GM23338 (cell line): ENCODE measurements at regions not wholly inside any gene's neighbourhood (a gene's known extent, or its start where the extent isn't known, plus 50 kb on each side); places are given as distances from the start of the nearest gene placed in this dataset.

Source experiments
- ATAC-seq: fragments of 200-7000 bp; cut with Tn5 transposase; 3 replicates; pipeline ENCODE4 v1.9.1; 2020
- DNase-seq: peaks from one replicate; pipeline ENCODE4 v3.0.0-alpha.2; 2015; ENCODE audit warnings: low spot score
- H2AFZ ChIP-seq: fragments of 200-600 bp; sonication (generic); 2 replicates; pipeline ENCODE4 v1.8.0; 2016; ENCODE audit warnings: antibody characterized with exemption, mild to moderate bottlenecking, moderate library complexity
- H3F3A ChIP-seq: fragments of 200-600 bp; sonication (generic); replicated peaks from 2 replicates; pipeline ENCODE4 v1.8.0; 2017; ENCODE audit warnings: antibody characterized with exemption, mixed run types, low read depth
- H3K27ac ChIP-seq: fragments of 200-600 bp; sonication (generic); 2 replicates; pipeline ENCODE4 v1.6.1; 2016; ENCODE audit warnings: low read depth
- H3K27me3 ChIP-seq: fragments of 200-600 bp; sonication (generic); 2 replicates; pipeline ENCODE4 v1.8.0; 2016; ENCODE audit warnings: mild to moderate bottlenecking, mixed run types, moderate library complexity; ENCODE audit not compliant: insufficient read depth
- H3K36me3 ChIP-seq: fragments of 200-600 bp; sonication (generic); 2 replicates; pipeline ENCODE4 v1.8.0; 2016; ENCODE audit warnings: mild to moderate bottlenecking; ENCODE audit not compliant: insufficient read depth
- H3K4me1 ChIP-seq: fragments of 200-600 bp; sonication (generic); 2 replicates; pipeline ENCODE4 v1.8.0; 2016; ENCODE audit warnings: mild to moderate bottlenecking, moderate library complexity; ENCODE audit not compliant: insufficient read depth
- H3K4me2 ChIP-seq: fragments of 200-600 bp; sonication (generic); 2 replicates; pipeline ENCODE4 v1.7.1; 2017; ENCODE audit warnings: mixed run types
- H3K4me3 ChIP-seq: fragments of 200-600 bp; sonication (generic); 2 replicates; pipeline ENCODE4 v1.6.1; 2016; ENCODE audit warnings: mixed run types
- H3K79me2 ChIP-seq: fragments of 200-600 bp; sonication (generic); replicated peaks from 2 replicates; pipeline ENCODE4 v1.8.0; 2017; ENCODE audit warnings: mild to moderate bottlenecking; ENCODE audit not compliant: insufficient read depth
- H3K9me2 ChIP-seq: fragments of 200-600 bp; sonication (generic); 2 replicates; pipeline ENCODE4 v1.8.0; 2017; ENCODE audit not compliant: insufficient read depth
- H4K20me1 ChIP-seq: fragments of 200-600 bp; sonication (generic); replicated peaks from 2 replicates; pipeline ENCODE4 v1.8.0; 2017; ENCODE audit warnings: mild to moderate bottlenecking; ENCODE audit not compliant: insufficient read depth
- H3K27ac Mint-ChIP-seq: 2 replicates; pipeline ENCODE4 v1.8.0; 2020; ENCODE audit warnings: inconsistent platforms, mild to moderate bottlenecking, moderate library complexity, mixed read lengths
- H3K27me3 Mint-ChIP-seq: 3 replicates; pipeline ENCODE4 v1.8.0; 2022; ENCODE audit warnings: low read depth, mild to moderate bottlenecking, moderate library complexity, mixed read lengths, inconsistent platforms; ENCODE audit not compliant: insufficient read depth, poor library complexity
- H3K36me3 Mint-ChIP-seq: 3 replicates; pipeline ENCODE4 v1.8.0; 2021; ENCODE audit warnings: low read depth, mild to moderate bottlenecking, inconsistent platforms, moderate library complexity, mixed read lengths
- H3K4me1 Mint-ChIP-seq: 3 replicates; pipeline ENCODE4 v1.8.0; 2020; ENCODE audit warnings: mild to moderate bottlenecking, inconsistent platforms, mixed read lengths
- H3K4me3 Mint-ChIP-seq: 3 replicates; pipeline ENCODE4 v1.8.0; 2021; ENCODE audit warnings: moderate library complexity, mild to moderate bottlenecking, inconsistent platforms, mixed read lengths
- H3K9me3 Mint-ChIP-seq: 3 replicates; pipeline ENCODE4 v1.8.0; 2020; ENCODE audit warnings: moderate library complexity, mild to moderate bottlenecking, inconsistent platforms, mixed read lengths
- CREB1 ChIP-seq: fragments of 250-450 bp; sonication (Bioruptor Pico); IDR thresholded peaks from 2 replicates; pipeline ENCODE4 v1.5.0; 2020; ENCODE audit warnings: low read depth, mild to moderate bottlenecking, moderate library complexity
- CTCF ChIP-seq, 2 experiments: fragments of 200-600 bp in 1 of 2; sonication (generic) in 1 of 2; conservative IDR thresholded peaks; 2 replicates each; pipeline versions ENCODE4 v1.5.1 to v1.6.1; 2016 to 2017; ENCODE audit warnings: antibody characterized with exemption in 2 of 2, low read depth in 2 of 2, mild to moderate bottlenecking in 2 of 2, moderate library complexity in 1 of 2
- ETS1 ChIP-seq: IDR thresholded peaks from 2 replicates; pipeline ENCODE4 v1.6.1; 2016; ENCODE audit warnings: antibody characterized with exemption
- EZH2 ChIP-seq: fragments of 200-600 bp; sonication (generic); IDR thresholded peaks from one replicate; pipeline ENCODE4 v1.8.0; 2017; ENCODE audit warnings: antibody characterized with exemption, mild to moderate bottlenecking, low read depth; ENCODE audit not compliant: unreplicated experiment
- EZH2phosphoT487 ChIP-seq: fragments of 200-600 bp; sonication (generic); IDR thresholded peaks from one replicate; pipeline ENCODE4 v1.8.1; 2018; ENCODE audit warnings: antibody characterized with exemption; ENCODE audit not compliant: unreplicated experiment
- JUNB ChIP-seq: IDR thresholded peaks from one replicate; pipeline ENCODE4 v1.6.1; 2016; ENCODE audit warnings: antibody characterized with exemption; ENCODE audit not compliant: unreplicated experiment
- POLR2AphosphoS5 ChIP-seq: IDR thresholded peaks from 2 replicates; pipeline ENCODE4 v1.6.1; 2016; ENCODE audit warnings: antibody characterized with exemption, low read depth
- REST ChIP-seq: IDR thresholded peaks from one replicate; pipeline ENCODE4 v1.6.1; 2018; ENCODE audit warnings: antibody characterized with exemption; ENCODE audit not compliant: unreplicated experiment
- STAT1 ChIP-seq: IDR thresholded peaks from one replicate; pipeline ENCODE4 v1.6.1; 2016; ENCODE audit warnings: antibody characterized with exemption; ENCODE audit not compliant: unreplicated experiment
- ZNF114 ChIP-seq: fragments of 250-450 bp; sonication (Bioruptor Pico); IDR thresholded peaks from 2 replicates; pipeline ENCODE4 v1.5.0; 2020; ENCODE audit warnings: mild to moderate bottlenecking, moderate library complexity
- ZNF331 ChIP-seq: fragments of 250-450 bp; sonication (Bioruptor Pico); IDR thresholded peaks from 2 replicates; pipeline ENCODE4 v1.5.0; 2020; ENCODE audit warnings: low read depth, mild to moderate bottlenecking, moderate library complexity

- H3K27ac ChIP-seq, result no peak overlapping the region
- peaks cover 19% of the 10 kb centered on the region; the same call in 1 of the 2 replicates for H3K9me2 ChIP-seq
- Mint-ChIP-seq H3K36me3 (no peaks in the 10 kb centered on the region), H3K4me1 (no peaks in the 10 kb centered on the region), H3K27me3 (no peaks in the 10 kb centered on the region), H3K4me3 (no peak overlapping the region), H3K9me3 (no peaks in the 10 kb centered on the region), H3K27ac (no peak overlapping the region)
- DNase-seq (no peak), ATAC-seq (no peak)
- H3K36me3 ChIP-seq, result no peaks in the 10 kb centered on the region
- no peak overlapping the region for H2AFZ ChIP-seq
- H3K27me3 ChIP-seq, result no peaks in the 10 kb centered on the region
- H3K4me1 ChIP-seq, result no peaks in the 10 kb centered on the region
- H3K4me2 ChIP-seq, result no peak overlapping the region
- no peak overlapping the region for H3K4me3 ChIP-seq
- TF ChIP-seq REST (no peak), ZNF331 (CRISPR knock-in tag) (no peak), CTCF (conservative IDR thresholded peaks at IDR 0.05; ENCODE audit: low read depth in 2 of 2) (no peak), JUNB (no peak), CREB1 (CRISPR knock-in tag) (no peak), STAT1 (no peak), POLR2AphosphoS5 (no peak), ZNF114 (CRISPR knock-in tag) (no peak)
- H3F3A ChIP-seq, result no peaks in the 10 kb centered on the region
- H4K20me1 ChIP-seq, result no peaks in the 10 kb centered on the region
- no peaks in the 10 kb centered on the region for H3K79me2 ChIP-seq
These were observed 594.4 kb upstream of the ID2 start for GRCh38 chr2:8087480-8087840.

GRCh38 chr2:8088810-8089209 lies 593.0 kb upstream of the ID2 start:
- Histone ChIP-seq H3K79me2 (no peaks in the 10 kb centered on the region), H3K27ac (no peak overlapping the region)
- no peak for TF ChIP-seq POLR2AphosphoS5
- no peak for TF ChIP-seq EZH2phosphoT487
- no peak for TF ChIP-seq STAT1
- no peak for TF ChIP-seq REST
- TF ChIP-seq CREB1 (CRISPR knock-in tag), result no peak
- no peak for TF ChIP-seq ETS1
- TF ChIP-seq EZH2, result no peak

More at GRCh38 chr2:8088810-8089209, 593.0 kb upstream of the ID2 start:
- no peak overlapping the region for H3K4me3 ChIP-seq
- Mint-ChIP-seq H3K9me3 (no peaks in the 10 kb centered on the region), H3K36me3 (no peaks in the 10 kb centered on the region), H3K27ac (no peak overlapping the region), H3K4me1 (no peaks in the 10 kb centered on the region), H3K4me3 (no peak overlapping the region), H3K27me3 (no peaks in the 10 kb centered on the region)
- no peak overlapping the region for H3K4me2 ChIP-seq
- H2AFZ ChIP-seq, result 0 out of 2 replicates have a peak overlapping the region, but pooled peaks have one; percentile 18
- no peaks in the 10 kb centered on the region for H3K36me3 ChIP-seq
- H4K20me1 ChIP-seq, result no peaks in the 10 kb centered on the region
- H3K27me3 ChIP-seq, result no peaks in the 10 kb centered on the region
- H3F3A ChIP-seq, result no peaks in the 10 kb centered on the region
- DNase-seq, result no peak
- H3K4me1 ChIP-seq, result no peaks in the 10 kb centered on the region
- ATAC-seq, result no peak
- peaks cover 19% of the 10 kb centered on the region; the same call in 1 of the 2 replicates for H3K9me2 ChIP-seq
